K562 (cell line): ENCODE measurements at regions not wholly inside any gene's neighbourhood (a gene's known extent, or its start where the extent isn't known, plus 50 kb on each side); places are given as distances from the start of the nearest gene placed in this dataset.
A peak's percentile ranks its signal among the peaks of the same experiment; 100 is the strongest.

Source experiments
- ATAC-seq: fragments of 200-7000 bp; cut with Tn5 transposase; 3 replicates; pipeline ENCODE4 v1.9.1; 2020; ENCODE audit warnings: moderate library complexity
- BruUV-seq: library from RNA; stranded (reverse); fragments of 400-500 nt; replicated peaks from 2 replicates; lab custom pipeline; 2021; lab: Mats Ljungman, UMichigan
- CTCF ChIA-PET: fragments of 300-600 bp; formaldehyde crosslinking; extraction: SDS; loops from one replicate; lab custom pipeline; 2021; ENCODE audit warnings: low intra/inter-chr PET ratio; lab: Yijun Ruan, JAX
- POLR2A ChIA-PET: fragments of 300-600, 350-650 bp; sonication (Branson Sonifier 250); formaldehyde crosslinking; extraction: SDS; loops from one replicate; lab custom pipeline; 2021; ENCODE audit warnings: antibody characterized with exemption, inconsistent platforms; lab: Yijun Ruan, JAX
- DNase-seq, 4 experiments: peaks; one replicate each; pipeline versions ENCODE4 v3.0.0 to v3.0.0-alpha.2; 2011 to 2018; ENCODE audit warnings: low spot score in 3 of 4, mixed read lengths in 3 of 4; ENCODE audit errors: extremely low read depth in 1 of 4
- FAIRE-seq: peaks from 2 replicates; lab custom pipeline; 2011; peaks lifted over from hg19 to GRCh38; lab: Jason Lieb, UNC
- H2AFZ ChIP-seq: 2 replicates; pipeline ENCODE4 v1.6.0; 2011; ENCODE audit warnings: low read depth, low read length, control low read depth, inconsistent platforms
- H3K27ac ChIP-seq: fragments of 200-600 bp; 3 replicates; pipeline ENCODE4 v1.8.0; 2011; ENCODE audit warnings: low read depth, mild to moderate bottlenecking, control low read depth, inconsistent platforms, low read length, moderate library complexity, mixed read lengths; ENCODE audit errors: extremely low read depth
- H3K27me3 ChIP-seq, 2 experiments: fragments of 300-600 bp in 1 of 2; 2 replicates in 1 of 2; 3 replicates in 1 of 2; pipeline versions ENCODE4 v1.6.0 to v1.8.0; 2011; ENCODE audit warnings: inconsistent platforms in 2 of 2, low read length in 2 of 2, mild to moderate bottlenecking in 1 of 2, mixed read lengths in 1 of 2, moderate library complexity in 1 of 2; ENCODE audit not compliant: control insufficient read depth in 2 of 2, insufficient read depth in 2 of 2
- H3K36me3 ChIP-seq: fragments of 300-600 bp; 3 replicates; pipeline ENCODE4 v1.8.0; 2011; ENCODE audit warnings: mild to moderate bottlenecking, low read length, inconsistent platforms; ENCODE audit not compliant: control insufficient read depth, insufficient read depth
- H3K4me1 ChIP-seq, 2 experiments: fragments of 200-600 bp in 1 of 2; replicated peaks in 1 of 2; 2 replicates in 1 of 2; 3 replicates in 1 of 2; pipeline versions ENCODE4 v1.5.1 to v1.8.0; 2011; ENCODE audit warnings: inconsistent platforms in 2 of 2, low read length in 2 of 2, mild to moderate bottlenecking in 1 of 2, mixed read lengths in 1 of 2, moderate library complexity in 1 of 2; ENCODE audit not compliant: control insufficient read depth in 2 of 2, insufficient read depth in 2 of 2
- H3K4me2 ChIP-seq: 2 replicates; pipeline ENCODE4 v1.6.1; 2011; ENCODE audit warnings: low read length, control low read depth, inconsistent platforms, mixed read lengths; ENCODE audit not compliant: insufficient read depth
- H3K4me3 ChIP-seq: fragments of 200-600 bp; sonication (generic), shearing (Covaris generic); 2 replicates; pipeline ENCODE4 v1.5.1; 2016; ENCODE audit warnings: control low read depth, inconsistent platforms
- H3K79me2 ChIP-seq: fragments of 200-600 bp; 3 replicates; pipeline ENCODE4 v1.8.0; 2011; ENCODE audit warnings: low read length, inconsistent platforms; ENCODE audit not compliant: control insufficient read depth, insufficient read depth
- H3K9ac ChIP-seq, 2 experiments: 2 replicates each; pipeline versions ENCODE4 v1.6.0 to v1.6.1; 2011; ENCODE audit warnings: low read depth in 2 of 2, low read length in 2 of 2, control low read depth in 1 of 2, inconsistent platforms in 1 of 2, mild to moderate bottlenecking in 1 of 2, mixed read lengths in 1 of 2; ENCODE audit not compliant: insufficient read depth in 1 of 2
- H3K9me1 ChIP-seq: one replicate; pipeline ENCODE4 v1.6.0; 2011; ENCODE audit warnings: inconsistent platforms, mild to moderate bottlenecking, low read length, moderate library complexity; ENCODE audit not compliant: control insufficient read depth, insufficient read depth
- H3K9me3 ChIP-seq: replicated peaks from 2 replicates; pipeline ENCODE4 v1.5.1; 2011; ENCODE audit warnings: low read depth, low read length, inconsistent platforms; ENCODE audit not compliant: control insufficient read depth, insufficient read depth
- H4K20me1 ChIP-seq: replicated peaks from 2 replicates; pipeline ENCODE4 v1.6.1; 2011; ENCODE audit warnings: low read length, inconsistent platforms, mixed read lengths; ENCODE audit not compliant: control insufficient read depth, insufficient read depth
- C11orf30 ChIP-seq: fragments of 450-650 bp; IDR thresholded peaks from 2 replicates; pipeline ENCODE4 v1.6.1; 2016; ENCODE audit warnings: low read depth, mild to moderate bottlenecking
- CHD2 ChIP-seq: IDR thresholded peaks from 2 replicates; pipeline ENCODE4 v1.6.1; 2011; ENCODE audit warnings: low read depth, low read length
- ETV6 ChIP-seq, 3 experiments: fragments of 150-350 bp in 1 of 3; sonication (generic) in 1 of 3; formaldehyde crosslinking in 1 of 3; IDR thresholded peaks; 2 replicates each; pipeline versions ENCODE4 v1.6.1 to v1.8.0; 2014 to 2022; ENCODE audit warnings: borderline replicate concordance in 2 of 3, low read depth in 2 of 3, antibody characterized with exemption in 1 of 3, low read length in 1 of 3, mild to moderate bottlenecking in 1 of 3, missing genetic modification reagents in 1 of 3
- HMBOX1 ChIP-seq: sonication (generic); IDR thresholded peaks from 2 replicates; pipeline ENCODE4 v1.6.1; 2016
- MAFG ChIP-seq: fragments of 450-650 bp; conservative IDR thresholded peaks from 2 replicates; pipeline ENCODE4 v1.6.1; 2016; ENCODE audit warnings: missing genetic modification characterization, missing compliant biosample characterization
- MEIS2 ChIP-seq: fragments of 450-650 bp; IDR thresholded peaks from 2 replicates; pipeline ENCODE4 v1.6.1; 2014; ENCODE audit warnings: mild to moderate bottlenecking; ENCODE audit not compliant: partially characterized antibody
- PBX2 ChIP-seq, 2 experiments: IDR thresholded peaks in 1 of 2; conservative IDR thresholded peaks in 1 of 2; 2 replicates each; pipeline ENCODE4 v1.6.1; 2016; ENCODE audit warnings: low read depth in 2 of 2, mild to moderate bottlenecking in 1 of 2, missing compliant biosample characterization in 1 of 2, missing genetic modification characterization in 1 of 2, moderate library complexity in 1 of 2
- PKNOX1 ChIP-seq: fragments of 450-650 bp; IDR thresholded peaks from 2 replicates; pipeline ENCODE4 v1.6.1; 2016
- TARDBP ChIP-seq: fragments of 450-650 bp; IDR thresholded peaks from 2 replicates; pipeline ENCODE4 v1.6.1; 2016
- ZFP36 ChIP-seq: fragments of 150-350 bp; IDR thresholded peaks from 2 replicates; pipeline ENCODE4 v1.6.1; 2018; ENCODE audit warnings: low read length, low read depth; ENCODE audit not compliant: partially characterized antibody
- ZNF174 ChIP-seq: fragments of 250-450 bp; sonication (Bioruptor Pico); IDR thresholded peaks from 2 replicates; pipeline ENCODE4 v1.4.0; 2020; ENCODE audit warnings: mild to moderate bottlenecking
- ZNF316 ChIP-seq: fragments of 450-650 bp; IDR thresholded peaks from 2 replicates; pipeline ENCODE4 v1.6.1; 2016
- WGBS: fragments of 100-300 bp; shearing (Covaris generic); methylation state at CpG from one replicate; pipeline ENCODE4 v1.1.6; 2016; ENCODE audit warnings: low coverage, mixed read lengths; ENCODE audit not compliant: insufficient coverage; ENCODE audit errors: missing lambda C conversion rate; 5-methylcytosine and 5-hydroxymethylcytosine counted together
- in situ Hi-C: fragments of 300-500 bp; cut with MboI; formaldehyde crosslinking; loops from 4 replicates; pipeline ENCODE4 v1.15.0; 2018; ENCODE audit warnings: inconsistent platforms, mixed read lengths
- intact Hi-C: fragments of 100-400 bp; cut with micrococcal nuclease; formaldehyde crosslinking; loops from 2 replicates; pipeline ENCODE4 v1.14.2; 2022

- H3K4me1 ChIP-seq: peaks cover 0 to 4% of the 10 kb centered on the region in 2 experiments; a peak in 2 of 5 replicates
- BruUV-seq: no TSS peak
- H3K4me2 ChIP-seq: no peak overlapping the region
- in situ Hi-C loops: no loop called here
- TF ChIP-seq ZFP36 (no peak), MAFG (tag) (peak; percentile 39), ZNF316 (peak; percentile 83), TARDBP (no peak), ZNF174 (CRISPR knock-in tag) (no peak), C11orf30 (peak; percentile 61)
- TF ChIP-seq, all 486 proteins: peak for 3
- Histone ChIP-seq H3K27ac (no peak overlapping the region), H3K9ac (no peak overlapping the region), H2AFZ (no peak overlapping the region), H3K79me2 (no peaks in the 10 kb centered on the region), H3K27me3 (no peaks in the 10 kb centered on the region), H3K9me1 (no peaks in the 10 kb centered on the region), H4K20me1 (no peaks in the 10 kb centered on the region), H3K4me3 (no peak overlapping the region), H3K36me3 (no peaks in the 10 kb centered on the region), H3K9me3 (no peaks in the 10 kb centered on the region)
- intact Hi-C loops: no loop called here
- DNase-seq (no peak), ATAC-seq (no peak), FAIRE-seq (no peak)
- 40% methylated on average over 2 of the region's 2 CpGs for WGBS
- ChIA-PET CTCF (interaction anchor here (0.6 kb wide), 1 partner anchor 13 kb away, joined by 3 read pairs; no protein-coding TSS in a partner anchor), POLR2A (no interaction called here)
Measured at GRCh38 chr5:81899123-81899522, 72.7 kb upstream of the ATG10 start.

GRCh38 chr5:81898403-81898802 is 73.4 kb upstream of the ATG10 start:
- no peaks in the 10 kb centered on the region for H3K4me1 ChIP-seq
- no peak overlapping the region for H3K4me2 ChIP-seq
- ChIA-PET CTCF (interaction anchor here (0.6 kb wide), 1 partner anchor 14 kb away, joined by 3 read pairs; no protein-coding TSS in a partner anchor), POLR2A (no interaction called here)
- H3K27me3 ChIP-seq: no peaks in the 10 kb centered on the region
- no peak overlapping the region for H2AFZ ChIP-seq
- H3K79me2 ChIP-seq: no peaks in the 10 kb centered on the region
- no peak overlapping the region for H3K9ac ChIP-seq
- no peaks in the 10 kb centered on the region for H4K20me1 ChIP-seq
- intact Hi-C loops (no loop called here), in situ Hi-C loops (no loop called here)
- no peak overlapping the region for H3K4me3 ChIP-seq
- FAIRE-seq (no peak), ATAC-seq (no peak), DNase-seq (no peak)
- no TSS peak for BruUV-seq
- H3K36me3 ChIP-seq: no peaks in the 10 kb centered on the region
- H3K9me1 ChIP-seq: no peaks in the 10 kb centered on the region
- no peaks in the 10 kb centered on the region for H3K9me3 ChIP-seq
- no peak overlapping the region for H3K27ac ChIP-seq
- WGBS: 61% methylated on average over 2 of the region's 2 CpGs
- TF ChIP-seq PBX2 (CRISPR knock-in tag; IDR thresholded peaks at IDR 0.05; ENCODE audit: low read depth) (no peak), PBX2 (tag; conservative IDR thresholded peaks at IDR 0.05; ENCODE audit: low read depth) (0 out of 2 replicates have a peak, but pooled peaks have one; percentile 20), PKNOX1 (peak; percentile 55; the same call in 1 of the 2 replicates), CHD2 (no peak), MAFG (tag) (no peak), HMBOX1 (peak; percentile 99), MEIS2 (peak; percentile 53), ETV6 (IDR thresholded peaks at IDR 0.05; ENCODE audit: borderline replicate concordance in 1 of 2, low read depth in 2 of 2, low read length in 1 of 2) (no peak), ETV6 (CRISPR knock-in tag; IDR thresholded peaks at IDR 0.05; ENCODE audit: borderline replicate concordance) (no peak)
